Mucosa of descending colon (tissue), 3 donors: ENCODE measurements at regions not wholly inside any gene's neighbourhood (a gene's known extent, or its start where the extent isn't known, plus 50 kb on each side); places are given as distances from the start of the nearest gene placed in this dataset.

Source experiments
- ATAC-seq: fragments of 200-7000 bp; cut with Tn5 transposase; one replicate; pipeline ENCODE4 v1.9.1; 2020; ENCODE audit warnings: mild to moderate bottlenecking, moderate library complexity
- DNase-seq, 3 donors: peaks; one replicate each; pipeline ENCODE4 v3.0.0-alpha.2; 2020
- H3K36me3 ChIP-seq: fragments of 200-600 bp; one replicate; pipeline ENCODE4 v1.8.0; 2021; ENCODE audit warnings: low read depth, mild to moderate bottlenecking
- H3K4me1 ChIP-seq: fragments of 200-600 bp; one replicate; pipeline ENCODE4 v1.8.0; 2021; ENCODE audit warnings: low read depth, mild to moderate bottlenecking
- H3K4me3 ChIP-seq: fragments of 200-600 bp; one replicate; pipeline ENCODE4 v1.8.0; 2021; ENCODE audit warnings: mild to moderate bottlenecking
- H3K9me3 ChIP-seq: fragments of 200-600 bp; one replicate; pipeline ENCODE4 v1.8.0; 2021; ENCODE audit warnings: mild to moderate bottlenecking
- intact Hi-C, 2 donors: fragments of 100-400 bp; cut with DNase I in 1 of 2; cut with micrococcal nuclease in 1 of 2; formaldehyde crosslinking; loops; one replicate each; pipeline versions ENCODE4 v1.11.0 to v1.11.1; 2022; cut with DNase I, micrococcal nuclease
- TF ChIP-seq, protein P1 (sequence below): fragments of 200-600 bp; IDR thresholded peaks from one replicate; pipeline ENCODE4 v1.8.0; 2022; ENCODE audit warnings: antibody characterized with exemption, mild to moderate bottlenecking
- donor health status: DM: no; HTN: no; CAD: no; lungs with moderate emphysema.
- donor health status: DM: no; HTN: no; CAD: no.
- donor health status: DM: no; HTN: yes; CAD: no.

DNA sequence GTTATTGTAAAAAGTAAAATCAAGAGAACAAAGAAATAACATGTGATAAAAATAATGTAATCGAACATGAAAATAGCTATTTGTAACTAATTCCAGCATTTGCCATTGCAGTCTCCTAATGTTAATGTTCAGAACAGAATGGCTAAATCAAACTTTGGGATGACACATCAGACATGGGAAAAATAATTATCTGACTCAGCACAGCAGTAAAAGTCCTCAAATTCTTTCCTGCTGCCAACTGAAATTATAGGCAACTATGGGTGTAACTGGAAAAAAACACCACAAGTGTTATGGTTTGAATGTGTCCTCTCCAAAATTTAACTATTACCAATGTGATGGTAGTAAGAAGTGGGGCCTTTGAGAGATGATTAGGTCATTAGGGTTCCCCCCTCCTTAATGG is 446.7 kb downstream of the C3orf38 start:
- intact Hi-C loops, result no loop called here
- TF ChIP-seq, protein P1, sequence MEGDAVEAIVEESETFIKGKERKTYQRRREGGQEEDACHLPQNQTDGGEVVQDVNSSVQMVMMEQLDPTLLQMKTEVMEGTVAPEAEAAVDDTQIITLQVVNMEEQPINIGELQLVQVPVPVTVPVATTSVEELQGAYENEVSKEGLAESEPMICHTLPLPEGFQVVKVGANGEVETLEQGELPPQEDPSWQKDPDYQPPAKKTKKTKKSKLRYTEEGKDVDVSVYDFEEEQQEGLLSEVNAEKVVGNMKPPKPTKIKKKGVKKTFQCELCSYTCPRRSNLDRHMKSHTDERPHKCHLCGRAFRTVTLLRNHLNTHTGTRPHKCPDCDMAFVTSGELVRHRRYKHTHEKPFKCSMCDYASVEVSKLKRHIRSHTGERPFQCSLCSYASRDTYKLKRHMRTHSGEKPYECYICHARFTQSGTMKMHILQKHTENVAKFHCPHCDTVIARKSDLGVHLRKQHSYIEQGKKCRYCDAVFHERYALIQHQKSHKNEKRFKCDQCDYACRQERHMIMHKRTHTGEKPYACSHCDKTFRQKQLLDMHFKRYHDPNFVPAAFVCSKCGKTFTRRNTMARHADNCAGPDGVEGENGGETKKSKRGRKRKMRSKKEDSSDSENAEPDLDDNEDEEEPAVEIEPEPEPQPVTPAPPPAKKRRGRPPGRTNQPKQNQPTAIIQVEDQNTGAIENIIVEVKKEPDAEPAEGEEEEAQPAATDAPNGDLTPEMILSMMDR, result no peak
- ATAC-seq (no peak), DNase-seq (no peak)
- Histone ChIP-seq H3K4me3 (no peak overlapping the region), H3K36me3 (no peaks in the 10 kb centered on the region), H3K9me3 (no peaks in the 10 kb centered on the region), H3K4me1 (no peaks in the 10 kb centered on the region)

DNA sequence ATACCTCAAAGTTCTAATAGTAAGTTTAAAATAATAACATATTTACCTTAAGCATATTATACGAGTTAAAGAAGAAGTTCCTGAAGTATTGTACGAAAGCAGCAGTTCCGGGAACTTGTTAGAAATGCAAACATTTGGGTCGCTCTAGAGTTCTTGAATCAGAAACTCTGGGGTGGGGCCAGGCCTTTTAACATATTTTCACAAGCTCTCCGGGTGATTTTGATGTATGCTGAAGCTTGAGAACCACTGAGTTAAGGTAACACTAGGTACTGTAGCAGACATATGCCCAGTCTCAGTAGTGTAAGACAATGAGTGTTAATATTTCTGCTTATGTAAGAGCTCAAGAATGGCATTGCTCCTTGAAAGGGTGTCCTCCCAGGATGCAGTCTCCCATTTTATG is 461.1 kb downstream of the C3orf38 start:
- DNase-seq (no peak), ATAC-seq (no peak)
- no peaks in the 10 kb centered on the region for H3K36me3 ChIP-seq
- no peak overlapping the region for H3K4me3 ChIP-seq
- no peaks in the 10 kb centered on the region for H3K4me1 ChIP-seq
- no peaks in the 10 kb centered on the region for H3K9me3 ChIP-seq
- intact Hi-C loops, result no loop called here
- TF ChIP-seq, protein P1, result no peak

DNA sequence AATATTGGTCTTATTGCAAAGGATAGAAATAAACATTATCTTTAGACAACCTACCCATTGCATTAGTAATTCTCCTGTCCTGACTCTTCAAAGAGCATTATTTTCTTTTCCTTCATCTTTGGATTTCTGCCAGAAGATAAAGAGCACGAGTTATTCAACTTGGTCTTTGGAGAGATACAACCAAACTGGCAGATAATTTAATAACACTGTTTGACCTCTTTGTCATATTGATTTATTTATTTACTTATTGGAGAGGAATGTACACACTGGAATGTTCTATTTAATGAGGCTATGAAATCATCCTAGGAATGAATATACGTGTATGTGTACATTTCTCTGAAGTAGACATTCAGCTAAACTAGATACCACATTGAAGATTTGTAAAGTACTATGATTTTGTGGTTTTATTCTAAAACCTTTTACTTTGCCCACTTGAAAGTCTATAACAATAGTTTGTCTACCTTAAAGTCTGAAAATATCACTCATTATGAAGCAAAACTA is 462.1 kb downstream of the C3orf38 start:
- TF ChIP-seq, protein P1, result no peak
- Histone ChIP-seq H3K9me3 (no peaks in the 10 kb centered on the region), H3K36me3 (no peaks in the 10 kb centered on the region), H3K4me1 (no peaks in the 10 kb centered on the region), H3K4me3 (no peak overlapping the region)
- ATAC-seq (no peak), DNase-seq (no peak)
- intact Hi-C loops, result no loop called here

DNA sequence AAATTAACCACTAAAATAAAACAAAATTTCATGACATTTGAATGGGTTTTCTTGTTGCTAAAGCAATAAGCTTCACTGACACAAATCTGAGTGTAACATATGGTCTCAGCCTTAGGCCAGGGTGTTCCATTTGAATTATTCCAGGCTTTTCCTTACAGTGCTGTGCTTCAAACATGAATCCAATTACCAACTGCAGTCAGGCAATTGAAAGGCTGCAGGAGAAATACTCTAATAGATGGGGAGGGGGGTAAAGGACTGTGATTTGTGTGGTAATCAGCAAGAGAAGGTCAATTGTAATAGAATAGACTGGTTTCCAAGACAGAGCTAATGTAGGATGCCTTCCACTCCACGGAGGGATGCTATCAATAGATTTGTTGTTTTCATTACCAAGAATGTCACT is 466.7 kb downstream of the C3orf38 start:
- Histone ChIP-seq H3K4me3 (no peak overlapping the region), H3K9me3 (no peaks in the 10 kb centered on the region), H3K36me3 (no peaks in the 10 kb centered on the region), H3K4me1 (no peaks in the 10 kb centered on the region)
- DNase-seq (no peak), ATAC-seq (no peak)
- TF ChIP-seq, protein P1, result no peak
- intact Hi-C loops, result no loop called here

DNA sequence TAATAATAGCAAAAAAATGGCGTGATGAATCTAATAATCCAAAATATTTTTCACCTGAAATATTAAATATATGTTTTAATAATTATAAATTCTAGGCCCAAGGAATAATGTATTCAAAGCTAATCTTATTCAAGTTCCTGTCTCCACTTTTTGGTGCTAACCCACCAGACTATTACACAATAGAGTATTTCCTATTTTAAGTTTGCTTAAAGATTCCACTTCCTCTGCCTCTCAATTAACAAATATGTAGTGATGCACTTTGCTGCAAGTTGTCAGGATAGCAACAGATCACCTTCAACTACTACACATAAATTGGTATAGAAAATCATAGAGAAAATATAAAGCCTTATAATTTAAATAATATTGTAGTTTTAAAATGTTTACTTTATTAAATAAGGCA is 467.5 kb downstream of the C3orf38 start:
- no peaks in the 10 kb centered on the region for H3K4me1 ChIP-seq
- ATAC-seq, result no peak
- no peaks in the 10 kb centered on the region for H3K36me3 ChIP-seq
- H3K4me3 ChIP-seq, result no peak overlapping the region
- TF ChIP-seq, protein P1, result no peak
- DNase-seq, result no peak
- H3K9me3 ChIP-seq, result no peaks in the 10 kb centered on the region
- intact Hi-C loops, result no loop called here

DNA sequence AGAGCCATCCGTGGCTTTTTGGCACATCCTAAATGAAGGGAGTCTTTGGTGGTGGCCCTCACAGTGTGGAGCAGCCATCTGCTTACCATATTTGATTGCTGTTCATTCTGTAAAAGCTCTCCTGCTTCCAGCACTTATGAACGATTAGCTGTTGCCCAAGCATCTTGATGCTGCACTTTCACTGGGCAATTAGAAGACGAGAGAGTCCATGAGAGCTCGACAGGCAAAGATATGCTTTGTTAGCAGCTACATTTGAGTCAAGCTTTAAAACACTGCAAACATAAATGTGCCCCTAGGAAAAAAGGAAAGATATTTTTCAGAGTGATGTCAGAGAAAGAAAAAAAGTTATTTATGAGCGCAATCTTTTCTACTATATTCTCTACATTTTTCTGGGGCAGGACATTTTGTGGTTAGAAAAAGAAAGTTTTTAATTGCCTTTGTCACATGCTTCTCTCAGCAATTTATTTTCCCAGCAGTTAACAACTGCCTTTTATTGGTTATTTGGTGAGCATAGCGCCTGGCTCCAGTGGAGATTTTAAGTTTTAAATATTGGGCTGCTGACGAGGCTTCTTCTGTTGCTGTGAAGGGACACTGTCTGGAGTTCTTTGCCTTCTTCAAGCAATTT is 468.4 kb downstream of the C3orf38 start:
- no peak for DNase-seq
- Histone ChIP-seq H3K36me3 (no peaks in the 10 kb centered on the region), H3K4me1 (no peaks in the 10 kb centered on the region), H3K9me3 (no peaks in the 10 kb centered on the region), H3K4me3 (no peak overlapping the region)
- ATAC-seq, result no peak
- TF ChIP-seq, protein P1, result no peak
- intact Hi-C loops, result no loop called here
